K562 (cell line): ENCODE measurements at regions not wholly inside any gene's neighbourhood (a gene's known extent, or its start where the extent isn't known, plus 50 kb on each side); places are given as distances from the start of the nearest gene placed in this dataset.

Experiments used
- NFRKB ChIP-seq: fragments of 450-650 bp; IDR thresholded peaks from 2 replicates; pipeline ENCODE4 v1.6.1; 2016; ENCODE audit warnings: low read depth
- ZNF174 ChIP-seq: fragments of 250-450 bp; sonication (Bioruptor Pico); IDR thresholded peaks from 2 replicates; pipeline ENCODE4 v1.4.0; 2020; ENCODE audit warnings: mild to moderate bottlenecking
- TF ChIP-seq, protein P1 (sequence below), 3 experiments: IDR thresholded peaks in 2 of 3; conservative IDR thresholded peaks in 1 of 3; 2 replicates each; pipeline ENCODE4 v1.5.1; 2011 to 2012; ENCODE audit warnings: low read length in 3 of 3, mild to moderate bottlenecking in 3 of 3, control low read depth in 2 of 3, improper control_type of control experiment in 1 of 3, inconsistent platforms in 1 of 3, low read depth in 1 of 3, mixed read lengths in 1 of 3, moderate library complexity in 1 of 3; ENCODE audit not compliant: insufficient read depth in 2 of 3

DNA sequence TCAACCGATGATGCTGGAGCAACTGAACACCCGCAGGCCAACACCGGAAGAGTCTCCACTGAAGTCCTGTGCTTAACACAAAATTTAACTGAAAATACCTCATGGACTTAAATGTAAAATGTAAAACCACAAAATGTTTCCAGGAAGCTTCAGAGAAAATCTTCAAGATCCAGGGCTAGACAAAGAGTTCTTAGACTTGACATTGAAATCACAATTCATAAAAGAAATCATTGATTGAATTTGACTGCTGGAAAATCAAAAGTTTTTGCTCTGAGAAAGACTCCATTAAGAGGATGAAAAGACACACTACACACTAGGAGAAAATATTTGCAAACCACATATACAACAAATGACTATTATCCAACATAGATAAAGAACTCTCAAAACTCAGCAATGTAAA is 234.7 kb upstream of the PPP2R2D start:
- no peak for TF ChIP-seq ZNF174 (CRISPR knock-in tag)
- no peak for TF ChIP-seq NFRKB
- TF ChIP-seq, protein P1, sequence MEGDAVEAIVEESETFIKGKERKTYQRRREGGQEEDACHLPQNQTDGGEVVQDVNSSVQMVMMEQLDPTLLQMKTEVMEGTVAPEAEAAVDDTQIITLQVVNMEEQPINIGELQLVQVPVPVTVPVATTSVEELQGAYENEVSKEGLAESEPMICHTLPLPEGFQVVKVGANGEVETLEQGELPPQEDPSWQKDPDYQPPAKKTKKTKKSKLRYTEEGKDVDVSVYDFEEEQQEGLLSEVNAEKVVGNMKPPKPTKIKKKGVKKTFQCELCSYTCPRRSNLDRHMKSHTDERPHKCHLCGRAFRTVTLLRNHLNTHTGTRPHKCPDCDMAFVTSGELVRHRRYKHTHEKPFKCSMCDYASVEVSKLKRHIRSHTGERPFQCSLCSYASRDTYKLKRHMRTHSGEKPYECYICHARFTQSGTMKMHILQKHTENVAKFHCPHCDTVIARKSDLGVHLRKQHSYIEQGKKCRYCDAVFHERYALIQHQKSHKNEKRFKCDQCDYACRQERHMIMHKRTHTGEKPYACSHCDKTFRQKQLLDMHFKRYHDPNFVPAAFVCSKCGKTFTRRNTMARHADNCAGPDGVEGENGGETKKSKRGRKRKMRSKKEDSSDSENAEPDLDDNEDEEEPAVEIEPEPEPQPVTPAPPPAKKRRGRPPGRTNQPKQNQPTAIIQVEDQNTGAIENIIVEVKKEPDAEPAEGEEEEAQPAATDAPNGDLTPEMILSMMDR (IDR thresholded peaks at IDR 0.05 in 2 of 3, conservative IDR thresholded peaks at IDR 0.05 in 1 of 3; ENCODE audit: insufficient read depth in 2 of 3, low read depth in 1 of 3, low read length in 3 of 3), result no peak
